Activated CD4-positive, alpha-beta T cell treated with anti-CD3 and anti-CD28 coated beads, Interleukin-2, amount 50 U/mL, for 24 hours (primary cell): ENCODE measurements at regions not wholly inside any gene's neighbourhood (a gene's known extent, or its start where the extent isn't known, plus 50 kb on each side); places are given as distances from the start of the nearest gene placed in this dataset.
A peak's percentile ranks its signal among the peaks of the same experiment; 100 is the strongest.

ENCODE experiments used
- DNase-seq, 2 donors: peaks; one replicate each; pipeline ENCODE4 v3.0.0-alpha.2; 2020; ENCODE audit warnings: low read depth in 1 of 2, low spot score in 1 of 2

DNA sequence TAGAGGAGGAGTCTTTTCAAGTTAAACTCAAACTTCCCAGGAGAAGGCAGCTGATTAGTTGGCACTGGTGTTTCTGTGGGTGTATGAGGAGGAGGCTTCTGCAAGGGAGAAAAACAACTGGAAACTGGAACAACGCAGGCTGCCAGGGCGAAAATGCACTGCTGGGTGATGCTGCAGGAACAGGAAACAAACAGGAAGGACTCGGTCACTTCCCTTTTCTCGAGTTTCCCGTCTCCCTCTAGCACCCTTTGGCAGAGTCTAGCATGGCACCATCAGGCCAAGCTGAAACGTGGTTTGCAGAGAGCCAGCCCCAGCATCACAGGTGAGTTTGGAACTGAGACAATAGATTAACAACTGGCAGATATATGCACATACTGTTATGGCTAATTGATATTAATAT, 77.5 kb upstream of the CAST start:
- no peak for DNase-seq

DNA sequence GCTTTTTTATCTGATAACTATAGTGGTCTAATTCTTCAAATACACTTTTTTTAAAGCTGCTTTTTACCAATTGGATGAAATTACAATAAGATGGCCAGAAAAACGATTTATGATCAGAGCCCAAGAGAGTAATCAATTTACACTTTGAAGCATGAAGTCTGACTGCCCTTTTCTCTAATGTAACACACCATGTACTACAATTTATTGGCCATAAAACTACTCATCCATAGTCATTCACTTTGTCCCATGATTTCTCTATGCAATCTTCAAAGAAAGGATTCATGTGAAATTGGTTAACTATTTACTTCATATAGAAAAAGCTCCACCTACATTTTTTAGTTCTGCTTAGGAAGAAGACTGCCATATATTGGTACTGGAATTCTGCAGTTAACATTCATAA, 73.6 kb upstream of the CAST start:
- no peak for DNase-seq

DNA sequence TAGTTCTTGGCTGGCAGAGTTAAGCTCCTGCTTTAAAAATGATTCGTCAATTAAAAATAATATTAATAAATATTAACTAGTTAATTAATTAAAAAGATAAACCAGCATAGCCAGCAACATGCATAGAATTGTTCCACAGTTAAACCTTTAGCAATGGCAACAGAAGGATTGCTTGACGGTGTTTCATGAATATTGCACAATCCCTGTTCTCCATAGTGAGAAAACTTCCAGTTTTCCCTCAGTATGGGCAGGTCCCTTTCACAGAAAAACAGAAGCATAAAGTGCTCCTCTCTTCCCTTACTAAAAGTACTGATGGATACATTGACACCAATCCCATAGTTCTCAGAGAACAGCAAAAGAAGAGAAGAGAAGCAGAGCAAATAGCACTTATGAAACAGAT, 71.4 kb upstream of the CAST start:
- no peak for DNase-seq

DNA sequence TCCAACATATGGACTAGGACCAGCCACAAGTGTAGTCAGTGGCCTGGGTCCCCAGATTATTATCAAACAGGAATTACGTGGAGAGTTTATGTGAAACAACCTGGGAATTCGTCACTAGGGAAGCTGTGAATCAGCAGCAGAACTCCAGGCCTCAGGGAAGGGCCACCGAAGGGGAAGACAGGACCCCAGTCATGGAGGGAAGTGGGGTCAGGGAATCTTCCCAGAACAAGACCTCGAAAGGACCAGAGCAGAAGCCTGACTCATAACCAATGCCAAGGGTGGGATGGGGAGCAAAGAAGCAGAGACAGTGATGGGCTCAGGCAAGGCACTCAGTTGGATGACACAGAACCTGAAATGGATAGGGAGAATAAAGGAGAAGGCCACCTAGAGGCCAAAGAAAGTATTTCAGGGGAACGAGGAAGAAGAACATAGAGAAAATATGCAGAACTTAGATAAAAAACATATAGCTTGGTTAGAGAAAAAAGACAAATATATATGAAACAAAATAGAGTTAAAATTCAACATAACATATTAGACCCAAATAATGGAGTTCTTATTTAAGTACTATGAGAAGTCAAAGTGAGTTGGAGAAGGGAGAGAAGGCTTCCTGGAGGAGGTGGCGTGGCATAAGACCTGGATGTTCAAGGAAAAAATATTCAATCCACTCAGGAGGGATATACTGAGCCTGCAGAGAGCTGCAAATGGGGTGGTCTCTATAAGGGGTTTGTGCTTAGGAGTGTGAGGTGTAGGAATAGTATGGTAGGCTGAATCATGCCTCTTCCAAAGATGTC, 66.7 kb upstream of the CAST start:
- peak in 1 of 2 donors; percentile 17 for DNase-seq

DNA sequence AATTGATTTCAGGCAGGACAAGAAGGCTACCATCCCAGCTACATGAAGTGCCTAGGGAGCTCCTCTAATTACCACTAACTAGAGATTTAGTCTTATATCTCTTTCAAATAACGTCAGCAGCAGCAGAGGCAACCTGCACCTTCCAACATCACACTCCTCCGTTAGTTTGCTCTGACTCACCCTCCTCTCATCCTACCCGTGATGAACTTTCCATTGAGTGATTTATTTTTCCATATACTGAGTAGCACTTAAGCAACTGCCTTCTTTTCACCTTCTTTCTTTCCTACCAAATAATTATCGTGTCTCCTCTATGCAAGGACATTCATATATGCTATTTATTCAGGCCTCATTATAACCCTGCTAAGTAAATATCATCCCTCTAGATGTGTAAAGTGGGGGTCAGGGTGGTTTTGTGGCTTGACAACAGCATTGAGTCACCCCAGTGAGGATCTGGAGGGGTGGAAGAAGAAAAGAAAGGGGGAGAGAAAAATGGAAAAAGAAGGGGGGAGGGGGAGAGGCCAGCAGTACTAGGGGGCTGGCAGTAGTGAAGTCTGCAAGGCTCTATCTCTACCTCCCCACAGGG, 64.6 kb upstream of the CAST start:
- peak in 1 of 2 donors; percentile 40 for DNase-seq

DNA sequence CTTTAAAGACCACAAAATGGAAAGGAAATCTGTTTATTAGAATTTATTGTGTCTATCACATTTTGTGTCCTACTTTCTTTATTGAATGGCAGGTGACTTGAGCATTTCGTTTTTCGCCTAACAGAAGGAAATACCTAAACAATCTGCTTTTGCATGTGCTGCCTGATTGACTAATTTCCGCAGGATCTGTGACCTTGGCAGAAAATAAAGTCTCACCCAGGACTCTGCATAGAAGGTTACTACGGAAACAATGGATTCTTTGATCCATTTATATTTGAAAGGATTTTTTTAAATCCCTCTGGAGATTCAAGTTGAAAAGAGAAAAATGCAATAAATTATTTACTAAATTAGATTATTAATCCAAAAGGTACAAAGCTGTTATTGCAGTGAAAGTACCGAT, 61.0 kb upstream of the CAST start:
- DNase-seq, result no peak

DNA sequence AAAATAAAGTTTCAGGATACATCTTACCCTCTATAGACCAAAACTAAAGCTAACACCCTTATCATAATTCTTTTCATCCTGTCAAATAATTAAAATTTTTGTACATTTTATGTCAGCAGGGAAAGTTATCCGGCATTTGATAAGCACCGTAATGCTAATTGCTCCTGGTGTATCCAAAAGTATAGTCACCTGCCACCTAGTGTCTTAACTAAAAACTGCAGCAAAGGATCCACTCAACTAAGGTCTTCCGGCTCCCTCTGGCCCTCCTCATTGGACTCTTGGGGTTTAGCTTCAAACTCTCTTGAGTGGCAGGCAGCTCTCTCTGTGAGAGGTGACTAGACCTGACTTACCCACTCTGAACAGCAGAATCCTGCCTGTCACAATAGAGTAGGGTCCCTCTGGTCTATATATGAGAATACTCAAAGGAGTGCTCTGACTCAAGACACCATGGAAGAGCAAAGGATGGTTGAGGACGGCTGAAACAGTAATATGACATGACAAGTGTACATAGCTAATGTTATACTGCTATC, 60.4 kb upstream of the CAST start:
- peak in 1 of 2 donors; percentile 62 for DNase-seq

DNA sequence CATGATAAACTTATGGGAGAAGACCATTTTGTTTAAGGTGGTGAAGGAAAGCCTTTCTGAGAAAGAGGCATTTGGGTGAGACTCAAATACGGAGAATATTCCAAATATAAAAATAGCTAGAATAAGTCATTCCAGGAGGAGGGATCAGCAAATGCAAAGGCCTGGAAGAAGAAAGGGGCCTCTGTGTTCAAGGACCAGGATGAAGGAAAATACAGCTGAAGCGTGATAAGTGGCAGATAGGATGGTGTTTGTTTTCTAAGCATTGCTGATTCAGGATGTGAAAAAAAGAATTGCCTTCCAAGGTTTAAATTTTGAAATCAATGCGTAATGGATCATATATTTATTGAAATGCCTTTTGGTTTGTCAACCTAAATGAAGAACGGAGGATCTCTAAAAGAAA, 59.4 kb upstream of the CAST start:
- no peak for DNase-seq

DNA sequence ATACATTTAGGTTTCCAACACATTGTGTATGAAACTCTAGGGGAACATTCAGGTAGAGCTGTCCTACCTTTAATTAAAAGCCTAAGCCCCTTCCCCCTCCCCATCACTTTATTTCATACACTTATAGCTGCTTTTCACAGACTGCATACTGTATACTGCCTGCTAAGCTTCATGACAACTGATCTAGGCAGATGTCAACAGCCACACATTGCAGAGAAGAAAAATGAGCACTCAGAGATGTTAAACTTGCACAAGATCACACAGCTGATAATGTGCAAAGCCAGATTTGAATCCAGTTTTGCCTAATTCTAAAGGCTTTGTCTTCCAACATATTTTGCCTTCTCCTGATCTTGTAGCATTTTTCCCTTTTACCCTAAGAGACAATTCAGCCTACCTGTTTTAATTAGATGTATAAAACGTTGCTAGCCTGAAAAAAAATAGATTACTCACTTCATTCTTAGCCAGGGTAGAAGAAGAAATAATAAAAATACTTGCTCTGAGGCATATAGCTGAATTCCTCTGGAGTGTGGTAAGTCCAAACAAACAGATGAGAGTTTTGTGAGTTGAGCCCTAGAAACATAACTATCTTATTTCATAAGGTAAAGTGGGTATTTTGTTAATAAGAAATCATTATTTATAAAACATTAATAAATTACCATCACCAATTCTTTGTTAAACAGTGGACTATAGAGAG, 56.9 kb upstream of the CAST start:
- DNase-seq, result no peak

DNA sequence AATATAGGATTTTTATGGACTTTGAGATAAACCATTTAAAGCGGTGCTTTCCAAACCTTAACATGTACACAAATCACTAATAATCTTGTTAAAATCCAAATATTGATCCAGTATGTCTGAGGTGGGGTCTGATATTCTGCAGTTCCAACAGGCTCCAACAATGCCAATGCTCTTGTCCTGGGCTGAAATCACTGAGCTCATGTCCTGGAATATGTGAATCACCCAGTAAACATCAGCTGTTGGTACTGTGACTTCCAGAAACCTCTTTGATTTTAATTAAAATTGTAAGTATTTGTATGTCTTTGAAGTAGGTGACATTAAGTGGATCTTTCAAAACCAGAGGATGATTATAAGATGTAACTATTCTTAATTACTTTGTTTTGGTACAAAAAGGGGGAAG, 52.8 kb upstream of the CAST start:
- DNase-seq, result no peak

DNA sequence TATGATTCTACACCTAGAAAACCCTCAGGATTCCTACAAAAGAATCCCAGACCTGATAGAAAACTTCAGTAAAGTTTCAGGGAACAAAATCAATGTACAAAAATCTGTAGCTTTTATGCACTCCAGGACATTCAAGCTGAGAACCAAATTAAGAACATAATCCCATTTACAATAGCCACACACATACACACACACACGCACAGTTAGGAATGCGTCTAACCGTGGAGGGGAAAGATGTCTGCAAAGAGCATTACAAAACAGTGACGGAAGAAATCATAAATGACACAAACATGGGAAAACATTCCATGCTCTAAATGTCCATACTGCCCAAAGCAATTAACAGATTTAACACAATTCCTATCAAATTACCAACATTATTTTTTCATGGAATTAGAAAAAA, 51.4 kb upstream of the CAST start:
- DNase-seq, result no peak

DNA sequence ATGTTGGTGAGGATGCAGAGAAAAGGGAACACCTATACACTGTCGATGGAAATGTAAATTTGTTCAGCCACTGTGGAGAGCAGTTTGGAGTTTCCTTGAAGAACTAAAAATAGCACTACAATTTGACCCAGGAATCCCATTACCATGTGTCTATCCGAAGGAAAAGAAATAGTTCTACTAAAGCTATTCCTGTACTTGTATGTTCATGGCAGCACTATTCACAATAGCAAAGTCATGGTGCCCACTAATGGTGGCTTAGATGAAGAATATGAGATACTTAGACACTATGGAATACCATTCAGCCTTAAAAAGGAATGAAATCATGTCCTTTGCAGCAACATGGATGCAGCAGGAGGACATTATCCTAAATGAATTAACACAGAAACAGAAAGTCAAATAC, 50.2 kb upstream of the CAST start:
- DNase-seq, result no peak
